A673 (cell line): ENCODE measurements at regions not wholly inside any gene's neighbourhood (a gene's known extent, or its start where the extent isn't known, plus 50 kb on each side); places are given as distances from the start of the nearest gene placed in this dataset.

Source experiments
- CTCF ChIP-seq: fragments of 300-800, 200-600 bp; sonication (generic); conservative IDR thresholded peaks from 2 replicates; pipeline ENCODE4 v1.5.1; 2017; ENCODE audit warnings: low read depth, mild to moderate bottlenecking, antibody characterized with exemption, low read length, moderate library complexity, mixed read lengths
- EZH2 ChIP-seq: fragments of 200-600 bp; sonication (generic); IDR thresholded peaks from 2 replicates; pipeline ENCODE4 v1.6.1; 2017; ENCODE audit warnings: borderline replicate concordance, low read depth, mild to moderate bottlenecking, mixed read lengths, antibody characterized with exemption, low read length; ENCODE audit not compliant: poor library complexity, severe bottlenecking

GRCh38 chr20:60869625-60870024 lies 382.4 kb upstream of the CDH4 start:
- TF ChIP-seq CTCF (no peak), EZH2 (no peak)
